ENCODE measurements at regions not wholly inside any gene's neighbourhood (a gene's known extent, or its start where the extent isn't known, plus 50 kb on each side); places are given as distances from the start of the nearest gene placed in this dataset.

GRCh38 chr3:157837336-157837735 lies 268.9 kb downstream of the SHOX2 start:
- CTCF ChIA-PET (ENCODE audit: partially characterized antibody): interaction anchor here (1.0 to 1.3 kb wide), 2 partner anchors 28 to 294 kb away, joined by 3 to 4 read pairs; no protein-coding TSS in a partner anchor
- H3K4ac ChIP-seq (replicated peaks; ENCODE audit: insufficient read length, low read depth, low read length): no peak overlapping the region
- TF ChIP-seq CEBPB (IDR thresholded peaks at IDR 0.05; ENCODE audit: low read depth, low read length) (no peak), CBX5 (IDR thresholded peaks at IDR 0.05; ENCODE audit: low read depth, low read length) (no peak), NANOG (IDR thresholded peaks at IDR 0.05; ENCODE audit: insufficient read depth, low read depth, low read length, poor library complexity, severe bottlenecking) (no peak), SP1 (IDR thresholded peaks at IDR 0.05; ENCODE audit: low read depth, low read length) (no peak), POU5F1 (IDR thresholded peaks at IDR 0.05; ENCODE audit: low read depth, low read length) (no peak), KDM1A (IDR thresholded peaks at IDR 0.05; ENCODE audit: borderline replicate concordance, low read length) (no peak)

More at GRCh38 chr3:157837336-157837735, 268.9 kb downstream of the SHOX2 start:
- no peak overlapping the region for H3K4me2 ChIP-seq (ENCODE audit: insufficient read depth in 1 of 2, low read depth in 2 of 2, low read length in 2 of 2)
- H3K9ac ChIP-seq (replicated peaks in 1 of 4; ENCODE audit: extremely low read depth in 1 of 4, low read depth in 3 of 4, low read length in 3 of 4): no peak overlapping the region
- 90% methylated on average over 1 of the region's 1 CpG; no CpG with 5 or more reads in 1 of the 2 experiments for WGBS, 2 experiments (ENCODE audit: extremely low coverage in 1 of 2, insufficient coverage in 1 of 2, insufficient read length in 1 of 2, insufficient replicate concordance in 2 of 2, low coverage in 1 of 2, low lambda C conversion rate in 2 of 2, missing lambda C conversion rate in 1 of 2)
- H2BK12ac ChIP-seq (ENCODE audit: low read depth, low read length): no peak overlapping the region
- no peak for FAIRE-seq
- no peak overlapping the region for H4K8ac ChIP-seq (ENCODE audit: extremely low read depth, insufficient read depth, low read length)
- H3K27me3 ChIP-seq (replicated peaks in 1 of 4; ENCODE audit: control insufficient read depth in 3 of 4, extremely low read depth in 1 of 4, insufficient read depth in 3 of 4, low read length in 3 of 4): no peaks in the 10 kb centered on the region
- H3K79me1 ChIP-seq (ENCODE audit: low read depth, low read length): no peaks in the 10 kb centered on the region
- no peak overlapping the region for H3K23ac ChIP-seq (ENCODE audit: insufficient read length)
- no peak overlapping the region for H2BK120ac ChIP-seq (replicated peaks; ENCODE audit: low read depth, low read length)
- no peak overlapping the region for H3K56ac ChIP-seq (replicated peaks; ENCODE audit: insufficient read length, low read depth, low read length)
- POLR2A ChIA-PET (ENCODE audit: partially characterized antibody): no interaction called here
- H3K79me2 ChIP-seq (ENCODE audit: control insufficient read depth in 1 of 2, insufficient read depth in 2 of 2, low read length in 2 of 2): no peaks in the 10 kb centered on the region
- H2BK20ac ChIP-seq (ENCODE audit: low read length): no peak overlapping the region
- no peak overlapping the region for H4K91ac ChIP-seq (replicated peaks; ENCODE audit: insufficient read length, low read length)
- H2BK15ac ChIP-seq (ENCODE audit: low read length): no peak overlapping the region
- no peak overlapping the region for H3K27ac ChIP-seq (ENCODE audit: low read depth, low read length)
- DNase-seq (ENCODE audit: low read depth in 1 of 2, low spot score in 2 of 2): no peak
- H3K36me3 ChIP-seq (ENCODE audit: control insufficient read depth in 2 of 4, insufficient read depth in 4 of 4, low read length in 3 of 4): no peaks in the 10 kb centered on the region
- H3K23me2 ChIP-seq (ENCODE audit: low read depth, low read length): no peaks in the 10 kb centered on the region
- no peaks in the 10 kb centered on the region for H3K4me1 ChIP-seq (replicated peaks in 1 of 4; ENCODE audit: control insufficient read depth in 3 of 4, insufficient read depth in 4 of 4, low read length in 3 of 4)
- no peaks in the 10 kb centered on the region for H3K9me3 ChIP-seq (ENCODE audit: insufficient read depth in 2 of 2, low read depth in 1 of 2, low read length in 1 of 2)
- H2AK5ac ChIP-seq (ENCODE audit: low read depth, low read length): no peak overlapping the region
- H2BK5ac ChIP-seq (ENCODE audit: low read depth, low read length): no peak overlapping the region
- H4K5ac ChIP-seq (ENCODE audit: insufficient read length, low read depth, low read length): no peak overlapping the region
- no peak overlapping the region for H2AFZ ChIP-seq (ENCODE audit: low read length)
- no peak overlapping the region for H3K14ac ChIP-seq (ENCODE audit: insufficient read length)
- H3K18ac ChIP-seq (ENCODE audit: extremely low read depth, low read length): no peak overlapping the region
- peaks cover 0 to 1% of the 10 kb centered on the region in 2 experiments for H4K20me1 ChIP-seq (replicated peaks in 1 of 2; ENCODE audit: control insufficient read depth in 1 of 2, insufficient read depth in 2 of 2, low read length in 2 of 2)
- H3K4me3 ChIP-seq (ENCODE audit: extremely low read depth in 1 of 4, insufficient read depth in 2 of 4, low read depth in 3 of 4, low read length in 4 of 4): no peak overlapping the region
